ENCODE measurements at regions not wholly inside any gene's neighbourhood (a gene's known extent, or its start where the extent isn't known, plus 50 kb on each side); places are given as distances from the start of the nearest gene placed in this dataset.

GRCh38 chr14:44766285-44766684, 195.5 kb downstream of the KLHL28 start:
- no peak for TF ChIP-seq CTCF (IDR thresholded peaks at IDR 0.05; ENCODE audit: insufficient read depth, low read depth, low read length, missing control alignments)
- DNase-seq (ENCODE audit: low read depth): no peak
- no peak overlapping the region for H3K4me3 ChIP-seq (ENCODE audit: low read length)

- TF ChIP-seq CTCF (IDR thresholded peaks at IDR 0.05; ENCODE audit: insufficient read depth, low read depth, low read length, missing control alignments): no peak
- DNase-seq (ENCODE audit: low read depth): no peak
- no peak overlapping the region for H3K4me3 ChIP-seq (ENCODE audit: low read length)
These were observed 198.4 kb downstream of the KLHL28 start for GRCh38 chr14:44763356-44763755.

- no peak for TF ChIP-seq CTCF (IDR thresholded peaks at IDR 0.05; ENCODE audit: insufficient read depth, low read depth, low read length, missing control alignments)
- DNase-seq (ENCODE audit: low read depth): no peak
These were observed 202.5 kb downstream of the KLHL28 start for GRCh38 chr14:44759277-44759676.

GRCh38 chr14:44756554-44756953, 205.2 kb downstream of the KLHL28 start:
- H3K4me3 ChIP-seq (ENCODE audit: low read length): no peak overlapping the region
- no peak for TF ChIP-seq CTCF (IDR thresholded peaks at IDR 0.05; ENCODE audit: insufficient read depth, low read depth, low read length, missing control alignments)
- DNase-seq (ENCODE audit: low read depth): no peak

More at GRCh38 chr14:44759277-44759676, 202.5 kb downstream of the KLHL28 start:
- no peak overlapping the region for H3K4me3 ChIP-seq (ENCODE audit: low read length)

- DNase-seq (ENCODE audit: low read depth): no peak
- H3K4me3 ChIP-seq (ENCODE audit: low read length): no peak overlapping the region
- no peak for TF ChIP-seq CTCF (IDR thresholded peaks at IDR 0.05; ENCODE audit: insufficient read depth, low read depth, low read length, missing control alignments)
These were observed 216.4 kb downstream of the KLHL28 start for GRCh38 chr14:44745371-44745770.

GRCh38 chr14:44742202-44742601, 219.5 kb downstream of the KLHL28 start:
- no peak for TF ChIP-seq CTCF (IDR thresholded peaks at IDR 0.05; ENCODE audit: insufficient read depth, low read depth, low read length, missing control alignments)
- DNase-seq (ENCODE audit: low read depth): no peak
- H3K4me3 ChIP-seq (ENCODE audit: low read length): no peak overlapping the region

- DNase-seq (ENCODE audit: low read depth): no peak
- no peak for TF ChIP-seq CTCF (IDR thresholded peaks at IDR 0.05; ENCODE audit: insufficient read depth, low read depth, low read length, missing control alignments)
- no peak overlapping the region for H3K4me3 ChIP-seq (ENCODE audit: low read length)
These were observed 220.3 kb downstream of the KLHL28 start for GRCh38 chr14:44741431-44741830.

All from epithelial cell of esophagus (primary cell).